ENCODE measurements at regions not wholly inside any gene's neighbourhood (a gene's known extent, or its start where the extent isn't known, plus 50 kb on each side); places are given as distances from the start of the nearest gene placed in this dataset.
"Not testable (repeated sequence)": the region's sequence is repeated elsewhere in the genome, so short reads cannot be mapped to it uniquely, and the experiment has no call there.

DNA sequence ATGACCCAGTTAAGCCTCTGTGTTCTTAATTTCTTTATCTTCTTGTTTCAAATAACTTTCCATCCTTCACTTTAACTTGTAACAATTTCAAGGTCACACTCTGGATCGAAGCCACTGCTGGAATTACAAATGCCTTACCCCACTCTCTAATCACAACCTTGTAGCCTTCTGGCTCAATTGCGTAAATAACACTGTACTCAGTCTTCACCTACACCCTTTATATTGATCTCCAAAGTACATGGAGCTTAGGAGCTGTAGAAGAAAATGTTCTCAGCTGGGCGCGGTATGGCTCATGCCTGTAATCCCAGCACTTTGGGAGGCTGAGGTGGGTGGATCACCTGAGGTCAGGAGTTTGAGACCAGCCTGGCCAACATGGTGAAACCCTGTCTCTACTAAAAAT is 164.3 kb upstream of the NPSR1 start:
- DNase-seq, result no peak

- no peak for DNase-seq
Observed at GRCh38 chr7:34497153-34497777, 160.8 kb upstream of the NPSR1 start.

DNA sequence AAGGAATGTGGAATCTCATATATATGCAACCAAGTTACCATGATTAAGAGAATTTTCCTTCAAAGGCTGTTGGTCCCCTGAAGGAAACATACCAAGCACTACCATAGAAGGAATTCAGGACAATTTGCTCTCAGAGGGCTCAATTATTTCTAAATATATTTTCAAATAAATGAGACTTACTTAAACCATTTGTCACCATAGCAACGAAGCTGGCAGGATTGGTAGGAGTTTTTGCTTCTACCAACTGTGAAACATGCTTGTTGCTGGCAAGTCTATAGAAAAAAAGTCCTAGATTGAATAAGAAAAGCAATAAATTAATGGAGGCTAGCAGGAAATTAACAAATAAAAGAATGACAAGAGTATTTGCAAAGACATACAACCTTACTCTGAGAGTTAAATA is 156.9 kb upstream of the NPSR1 start:
- no peak for DNase-seq

GRCh38 chr7:34507191-34507590 is 150.8 kb upstream of the NPSR1 start:
- no peak for DNase-seq

DNA sequence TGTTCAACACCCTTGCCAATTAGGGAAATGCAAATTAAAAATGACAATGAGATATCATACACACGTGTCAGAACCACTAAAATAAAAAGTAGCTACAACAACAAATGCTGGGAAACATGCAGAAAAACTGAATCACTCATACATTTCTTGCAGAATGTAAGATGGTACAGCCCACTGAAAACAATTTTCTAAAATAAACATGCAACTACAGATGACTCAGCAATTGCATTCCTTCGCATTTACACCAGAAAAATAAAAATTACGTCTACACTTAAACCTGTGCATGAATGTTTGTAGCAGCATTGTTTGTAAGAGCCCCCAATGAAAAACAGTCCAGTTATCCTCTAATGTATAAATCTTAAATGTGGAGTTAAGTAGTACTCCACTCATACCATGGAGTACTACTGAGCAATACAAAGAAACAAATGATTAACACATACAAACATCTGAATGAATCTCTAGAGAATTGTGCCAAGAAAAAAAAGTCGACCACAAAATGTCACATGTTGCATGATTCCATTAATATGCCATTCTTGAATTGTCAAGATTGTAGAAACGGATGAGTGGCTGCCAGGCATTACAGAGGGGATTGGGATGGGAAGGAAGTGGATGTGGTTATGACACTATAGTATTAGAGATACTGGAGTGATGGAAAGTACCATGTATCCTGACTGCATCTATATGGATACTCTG is 134.6 kb upstream of the NPSR1 start:
- DNase-seq, result no peak

DNA sequence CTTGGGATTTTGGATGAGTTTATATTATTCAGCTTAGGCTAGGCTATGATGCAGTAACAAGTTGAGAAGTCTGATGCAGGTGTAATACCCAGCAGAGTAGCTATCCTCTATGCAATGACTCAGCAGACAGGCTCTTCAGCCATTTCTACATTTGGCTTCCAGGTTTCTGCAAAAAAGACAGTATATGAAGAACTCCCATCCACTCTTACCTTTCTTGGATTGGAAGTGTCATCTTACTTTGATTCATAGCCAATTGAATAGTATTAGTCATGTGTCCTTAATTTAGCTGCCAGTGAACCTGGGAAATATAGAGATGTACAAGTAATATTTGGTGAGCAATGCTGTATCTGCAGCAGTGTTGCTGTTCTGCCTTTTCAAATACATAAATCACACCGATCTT is 127.8 kb upstream of the NPSR1 start:
- DNase-seq, result no peak

DNA sequence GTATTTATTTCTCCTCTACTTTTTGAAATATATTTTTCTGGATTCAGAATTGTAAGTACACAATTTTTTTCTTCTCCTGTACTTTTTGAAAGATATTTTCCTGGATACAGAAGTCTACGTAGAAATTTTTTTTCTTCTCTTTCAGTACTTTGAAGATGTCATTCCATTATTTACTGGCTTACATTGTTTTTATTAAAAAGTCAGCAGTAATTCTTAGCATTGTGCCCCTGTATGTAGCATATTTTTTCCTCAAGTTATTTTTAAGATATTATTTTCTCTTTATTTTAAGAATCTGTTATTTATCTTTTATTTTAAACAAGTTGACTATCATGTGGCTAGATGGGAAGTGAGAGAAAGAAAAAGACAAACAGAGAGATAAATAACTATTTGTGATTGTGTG is 119.0 kb upstream of the NPSR1 start:
- no peak for DNase-seq

DNA sequence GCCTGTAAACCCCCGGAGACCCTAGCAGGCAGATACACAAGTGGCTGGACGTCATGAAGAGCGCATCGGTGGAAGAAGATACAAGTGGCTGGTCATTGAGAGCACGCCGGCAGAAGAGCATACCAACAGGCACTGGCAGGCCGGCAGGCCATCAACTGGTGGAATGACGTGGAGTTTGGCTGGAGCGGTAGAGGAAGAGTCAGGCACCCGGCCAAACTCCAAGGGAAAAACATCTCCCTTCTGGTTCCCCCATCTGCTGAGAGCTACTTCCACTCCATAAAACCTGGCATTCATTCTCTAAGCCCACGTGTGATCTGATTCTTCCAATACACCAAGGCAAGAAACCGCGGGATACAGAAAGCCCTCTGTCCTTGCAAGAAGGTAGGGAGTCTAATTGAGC is 113.4 kb upstream of the NPSR1 start:
- DNase-seq, result no peak

DNA sequence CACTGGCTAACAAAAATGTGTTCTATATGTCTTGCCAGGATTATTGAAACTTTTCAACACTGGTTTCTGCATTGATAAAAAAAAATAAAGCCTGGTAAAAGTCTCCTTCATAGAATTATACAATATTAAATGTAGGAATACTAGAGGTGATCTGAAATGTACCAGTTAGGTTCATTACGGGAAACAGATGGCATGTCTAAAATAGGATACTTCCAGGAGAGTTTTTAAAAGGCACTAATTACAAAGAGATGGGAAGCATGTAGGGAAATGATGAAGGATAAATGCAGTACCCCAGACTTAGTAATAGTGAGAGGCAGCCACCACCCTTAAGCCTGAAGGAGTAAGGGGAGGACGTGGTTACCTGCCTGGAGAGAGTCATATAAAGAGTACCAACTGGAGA is 107.0 kb upstream of the NPSR1 start:
- no peak for DNase-seq

- DNase-seq, result no peak
Observed at GRCh38 chr7:34552502-34552901, 105.5 kb upstream of the NPSR1 start.

GRCh38 chr7:34558022-34558421 is 100.0 kb upstream of the NPSR1 start:
- no peak for DNase-seq

GRCh38 chr7:34564091-34564490 is 93.9 kb upstream of the NPSR1 start:
- no peak for DNase-seq

- no peak for DNase-seq
Observed at GRCh38 chr7:34567906-34568305, 90.1 kb upstream of the NPSR1 start.

- no peak for DNase-seq
Observed at GRCh38 chr7:34569975-34570699, 87.9 kb upstream of the NPSR1 start.

- no peak for DNase-seq
Observed at GRCh38 chr7:34575006-34575405, 83.0 kb upstream of the NPSR1 start.

- not testable (repeated sequence) for DNase-seq
Observed at GRCh38 chr7:34577934-34578333, 80.1 kb upstream of the NPSR1 start.

DNA sequence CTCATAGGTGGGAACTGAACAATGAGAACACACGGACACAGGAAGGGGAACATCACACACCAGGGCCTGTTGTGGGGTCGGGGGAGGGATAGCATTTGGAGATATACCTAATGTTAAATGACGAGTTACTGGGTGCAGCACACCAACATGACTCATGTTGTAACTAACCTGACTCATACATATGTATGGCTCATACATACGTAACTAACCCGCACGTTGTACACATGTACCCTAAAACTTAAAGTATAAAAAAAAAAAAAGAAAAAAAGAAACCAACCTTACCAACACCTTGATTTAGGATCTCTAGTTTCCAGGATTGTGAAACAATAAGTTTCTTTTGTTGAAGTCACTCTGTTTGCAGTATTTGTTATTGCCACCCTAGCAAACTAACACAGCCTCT is 76.3 kb upstream of the NPSR1 start:
- DNase-seq, result not testable (repeated sequence)

GRCh38 chr7:34584526-34584925 is 73.5 kb upstream of the NPSR1 start:
- DNase-seq, result no peak

DNA sequence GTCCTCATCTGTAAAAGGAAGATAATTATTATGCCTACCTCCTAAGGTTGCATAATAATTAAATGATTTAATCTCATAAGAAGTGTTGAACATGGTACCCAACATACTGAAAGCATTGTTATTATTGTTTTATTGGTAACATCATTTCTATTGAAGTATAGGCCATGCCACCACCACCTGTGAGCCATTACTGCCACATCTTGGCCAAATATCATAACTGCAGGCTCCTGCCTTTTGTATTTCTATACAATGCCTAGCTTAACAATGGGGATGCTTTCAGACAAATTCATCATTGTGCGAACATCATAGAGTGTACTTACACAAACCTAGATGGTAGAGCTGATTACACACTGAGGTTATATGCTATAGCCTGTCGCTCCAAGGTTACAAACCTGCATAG is 61.1 kb upstream of the NPSR1 start:
- DNase-seq, result peak; percentile 18

DNA sequence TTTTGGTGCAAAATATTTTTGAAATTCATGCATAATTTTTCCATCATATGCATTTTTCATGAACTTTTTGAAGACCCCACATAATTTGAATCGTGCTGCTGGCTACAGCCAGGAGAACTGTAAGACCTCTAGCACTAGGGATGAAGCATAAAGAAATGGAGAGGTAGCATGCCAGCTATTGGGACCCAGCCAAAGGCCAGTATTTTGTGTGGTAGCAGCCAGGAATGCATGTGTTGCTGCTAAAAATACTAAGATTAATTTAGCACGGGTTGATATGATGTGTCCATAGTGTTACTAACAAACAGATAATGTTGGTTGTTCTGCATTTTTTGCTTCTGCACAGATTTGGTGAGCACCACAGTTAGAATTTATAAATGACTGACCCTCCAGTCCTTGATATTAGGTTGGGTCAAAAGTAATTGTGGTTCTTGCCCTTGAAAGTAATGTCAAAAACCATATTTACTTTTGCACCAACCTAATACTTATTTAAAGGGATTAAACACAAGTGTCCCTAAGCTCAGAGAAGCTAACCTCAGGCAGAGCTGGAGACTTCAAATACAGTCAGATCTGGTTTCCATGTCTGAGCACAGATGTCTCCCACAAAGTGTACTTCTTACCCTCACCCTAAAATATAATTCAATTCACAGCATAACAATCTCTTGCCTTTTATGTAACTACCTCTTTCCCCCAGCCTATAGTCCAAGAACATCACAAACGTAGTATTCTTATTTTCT is 54.1 kb upstream of the NPSR1 start:
- no peak for DNase-seq
